Endothelial cell (in vitro differentiated cells): ENCODE measurements at regions not wholly inside any gene's neighbourhood (a gene's known extent, or its start where the extent isn't known, plus 50 kb on each side); places are given as distances from the start of the nearest gene placed in this dataset.

ENCODE experiments used
- DNase-seq: peaks from one replicate; pipeline ENCODE4 v3.0.0; 2021; ENCODE audit warnings: low spot score
- H3K27ac Mint-ChIP-seq: one replicate; pipeline ENCODE4 v1.8.0; 2021; ENCODE audit warnings: mixed read lengths, inconsistent platforms; ENCODE audit not compliant: unreplicated experiment
- H3K27me3 Mint-ChIP-seq: one replicate; pipeline ENCODE4 v1.8.0; 2021; ENCODE audit warnings: mild to moderate bottlenecking, moderate library complexity, mixed read lengths, inconsistent platforms; ENCODE audit not compliant: unreplicated experiment
- H3K36me3 Mint-ChIP-seq: one replicate; pipeline ENCODE4 v1.8.0; 2021; ENCODE audit warnings: mild to moderate bottlenecking, low read depth, mixed read lengths, inconsistent platforms; ENCODE audit not compliant: unreplicated experiment
- H3K4me1 Mint-ChIP-seq: one replicate; pipeline ENCODE4 v1.8.0; 2021; ENCODE audit warnings: mild to moderate bottlenecking, mixed read lengths, inconsistent platforms; ENCODE audit not compliant: unreplicated experiment
- H3K4me3 Mint-ChIP-seq: one replicate; pipeline ENCODE4 v1.8.0; 2021; ENCODE audit warnings: mild to moderate bottlenecking, mixed read lengths, inconsistent platforms; ENCODE audit not compliant: unreplicated experiment
- H3K9me3 Mint-ChIP-seq: one replicate; pipeline ENCODE4 v1.8.0; 2021; ENCODE audit warnings: mixed read lengths, inconsistent platforms; ENCODE audit not compliant: unreplicated experiment
- CTCF ChIP-seq: fragments of 200-600 bp; sonication (generic); IDR thresholded peaks from one replicate; pipeline ENCODE4 v1.5.0; 2021; ENCODE audit warnings: antibody characterized with exemption; ENCODE audit not compliant: unreplicated experiment

GRCh38 chr13:33925563-33925962, 107.6 kb downstream of the RFC3 start:
- H3K9me3 Mint-ChIP-seq = no peaks in the 10 kb centered on the region
- H3K27ac Mint-ChIP-seq = no peak overlapping the region
- H3K4me3 Mint-ChIP-seq = no peak overlapping the region
- TF ChIP-seq CTCF = no peak
- no peaks in the 10 kb centered on the region for H3K36me3 Mint-ChIP-seq
- no peak for DNase-seq
- H3K4me1 Mint-ChIP-seq = no peaks in the 10 kb centered on the region
- no peaks in the 10 kb centered on the region for H3K27me3 Mint-ChIP-seq

- no peak for DNase-seq
- no peaks in the 10 kb centered on the region for H3K4me1 Mint-ChIP-seq
- no peaks in the 10 kb centered on the region for H3K9me3 Mint-ChIP-seq
- no peak overlapping the region for H3K4me3 Mint-ChIP-seq
- no peaks in the 10 kb centered on the region for H3K36me3 Mint-ChIP-seq
- H3K27me3 Mint-ChIP-seq = no peaks in the 10 kb centered on the region
- TF ChIP-seq CTCF = no peak
- no peak overlapping the region for H3K27ac Mint-ChIP-seq
Measured at GRCh38 chr13:33927315-33927714, 109.4 kb downstream of the RFC3 start.

- no peaks in the 10 kb centered on the region for H3K27me3 Mint-ChIP-seq
- peak; percentile 74 for TF ChIP-seq CTCF
- no peaks in the 10 kb centered on the region for H3K9me3 Mint-ChIP-seq
- H3K4me1 Mint-ChIP-seq = no peaks in the 10 kb centered on the region
- H3K27ac Mint-ChIP-seq = no peak overlapping the region
- H3K4me3 Mint-ChIP-seq = no peak overlapping the region
- H3K36me3 Mint-ChIP-seq = no peaks in the 10 kb centered on the region
- peak; percentile 49 for DNase-seq
Measured at GRCh38 chr13:33931397-33932311, 113.7 kb downstream of the RFC3 start.

GRCh38 chr13:33932769-33933406, 114.9 kb downstream of the RFC3 start:
- Mint-ChIP-seq H3K4me1 (peaks cover 3% of the 10 kb centered on the region), H3K4me3 (no peak overlapping the region), H3K9me3 (no peaks in the 10 kb centered on the region), H3K27ac (no peak overlapping the region), H3K27me3 (no peaks in the 10 kb centered on the region), H3K36me3 (no peaks in the 10 kb centered on the region)
- DNase-seq = no peak
- no peak for TF ChIP-seq CTCF

- no peak for TF ChIP-seq CTCF
Measured at GRCh38 chr13:33933810-33934209, 115.9 kb downstream of the RFC3 start.

More at GRCh38 chr13:33933810-33934209, 115.9 kb downstream of the RFC3 start:
- Mint-ChIP-seq H3K36me3 (no peaks in the 10 kb centered on the region), H3K9me3 (no peaks in the 10 kb centered on the region), H3K4me1 (peaks cover 5% of the 10 kb centered on the region), H3K4me3 (no peak overlapping the region), H3K27ac (no peak overlapping the region), H3K27me3 (no peaks in the 10 kb centered on the region)
- no peak for DNase-seq
